ENCODE measurements at regions not wholly inside any gene's neighbourhood (a gene's known extent, or its start where the extent isn't known, plus 50 kb on each side); places are given as distances from the start of the nearest gene placed in this dataset.

DNA sequence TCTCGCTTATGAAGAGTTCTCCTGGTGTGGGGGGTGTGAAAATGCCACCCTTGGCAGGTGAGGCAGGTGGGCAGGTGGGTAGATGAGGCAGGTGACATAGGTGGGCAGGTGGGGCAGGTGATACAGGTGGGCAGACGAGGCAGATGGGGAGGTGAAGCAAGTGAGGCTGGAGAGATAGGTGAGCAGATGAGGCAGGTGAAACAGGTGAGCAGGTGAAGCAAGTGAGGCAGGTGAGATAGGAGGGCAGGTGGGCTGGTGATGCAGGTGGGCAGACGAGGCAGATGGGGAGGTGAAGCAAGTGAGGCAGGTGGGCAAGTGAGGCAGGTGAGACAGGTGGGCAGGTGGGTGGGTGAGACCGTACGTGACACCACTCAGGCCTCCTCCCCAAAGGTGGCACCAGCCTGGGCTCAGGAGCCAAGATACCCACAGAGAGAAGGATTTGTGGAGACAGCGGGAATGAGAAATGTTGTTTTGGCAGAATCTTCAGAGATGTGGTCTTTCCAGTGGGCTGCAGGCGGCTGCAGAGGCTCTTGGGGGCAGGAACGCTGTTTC is 232.3 kb upstream of the MYT1L start (continued):
- TF ChIP-seq USF2 (IDR thresholded peaks at IDR 0.05; ENCODE audit: low read length) (no peak), TCF12 (IDR thresholded peaks at IDR 0.05; ENCODE audit: low read depth, low read length) (no peak), HDAC6 (IDR thresholded peaks at IDR 0.05; ENCODE audit: low read depth, low read length) (no peak)

Data from H1 (cell line).